WI38 (cell line): ENCODE measurements at regions not wholly inside any gene's neighbourhood (a gene's known extent, or its start where the extent isn't known, plus 50 kb on each side); places are given as distances from the start of the nearest gene placed in this dataset.

Experiments used
- H3K4me3 ChIP-seq: 2 replicates; pipeline ENCODE4 v1.5.1; 2011; ENCODE audit warnings: low read depth, mild to moderate bottlenecking, control low read depth, low read length
- CTCF ChIP-seq: IDR thresholded peaks from 2 replicates; pipeline ENCODE4 v1.5.1; 2012; ENCODE audit warnings: low read depth, mild to moderate bottlenecking, control low read depth, low read length

GRCh38 chr22:49721211-49721763 lies 106.4 kb downstream of the BRD1 start:
- no peak for TF ChIP-seq CTCF
- H3K4me3 ChIP-seq: no peak overlapping the region

- TF ChIP-seq CTCF: no peak
- no peak overlapping the region for H3K4me3 ChIP-seq
These were observed 107.3 kb downstream of the BRD1 start for GRCh38 chr22:49720279-49720959.

DNA sequence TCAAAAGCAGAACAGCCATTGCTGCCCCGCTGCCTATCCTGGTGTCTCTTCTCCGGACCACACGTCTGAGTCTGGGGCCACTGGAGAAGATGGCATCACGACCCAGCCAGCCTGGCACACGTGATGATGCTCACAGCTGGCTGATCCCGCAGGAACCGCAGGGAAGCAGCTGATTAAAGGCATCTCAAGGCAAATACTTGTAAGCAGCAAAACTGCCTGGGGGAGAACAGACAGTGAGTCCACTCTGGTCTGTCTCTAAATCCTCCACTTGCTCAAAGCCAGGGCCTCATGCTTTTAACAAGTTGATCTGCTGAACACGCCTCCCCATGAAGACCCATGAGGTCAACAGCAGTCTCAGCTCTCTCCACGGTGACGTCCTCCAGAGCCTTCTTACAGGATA lies 108.6 kb downstream of the BRD1 start:
- TF ChIP-seq CTCF: no peak
- no peak overlapping the region for H3K4me3 ChIP-seq

GRCh38 chr22:49718396-49718795 lies 109.3 kb downstream of the BRD1 start:
- no peak overlapping the region for H3K4me3 ChIP-seq
- no peak for TF ChIP-seq CTCF

- no peak for TF ChIP-seq CTCF
- no peak overlapping the region for H3K4me3 ChIP-seq
These were observed 110.3 kb downstream of the BRD1 start for GRCh38 chr22:49717322-49717919.

- no peak overlapping the region for H3K4me3 ChIP-seq
- TF ChIP-seq CTCF: no peak
These were observed 111.2 kb downstream of the BRD1 start for GRCh38 chr22:49716441-49716840.

- no peak overlapping the region for H3K4me3 ChIP-seq
- no peak for TF ChIP-seq CTCF
These were observed 112.2 kb downstream of the BRD1 start for GRCh38 chr22:49715450-49715849.
